ENCODE measurements at regions not wholly inside any gene's neighbourhood (a gene's known extent, or its start where the extent isn't known, plus 50 kb on each side); places are given as distances from the start of the nearest gene placed in this dataset.

GRCh38 chr6:80454661-80455365, 348.3 kb downstream of the BCKDHB start:
- Histone ChIP-seq H3K4me3 (no peak overlapping the region), H3K27ac (no peak overlapping the region)
- DNase-seq (ENCODE audit: low spot score) = no peak
- TF ChIP-seq CTCF (IDR thresholded peaks at IDR 0.05) = no peak

- no peak overlapping the region for H3K4me3 ChIP-seq
- DNase-seq (ENCODE audit: low spot score) = no peak
- no peak overlapping the region for H3K27ac ChIP-seq
- TF ChIP-seq CTCF (IDR thresholded peaks at IDR 0.05) = no peak
These were observed 347.7 kb downstream of the BCKDHB start for GRCh38 chr6:80454197-80454596.

GRCh38 chr6:80449726-80450125, 343.3 kb downstream of the BCKDHB start:
- no peak for DNase-seq (ENCODE audit: low spot score)
- no peak overlapping the region for H3K4me3 ChIP-seq
- no peak overlapping the region for H3K27ac ChIP-seq
- TF ChIP-seq CTCF (IDR thresholded peaks at IDR 0.05) = no peak

- no peak overlapping the region for H3K4me3 ChIP-seq
- TF ChIP-seq CTCF (IDR thresholded peaks at IDR 0.05) = no peak
- DNase-seq (ENCODE audit: low spot score) = no peak
- H3K27ac ChIP-seq = no peak overlapping the region
These were observed 340.1 kb downstream of the BCKDHB start for GRCh38 chr6:80446454-80447045.

- TF ChIP-seq CTCF (IDR thresholded peaks at IDR 0.05) = no peak
- Histone ChIP-seq H3K4me3 (no peak overlapping the region), H3K27ac (no peak overlapping the region)
- no peak for DNase-seq (ENCODE audit: low spot score)
These were observed 339.3 kb downstream of the BCKDHB start for GRCh38 chr6:80445751-80446150.

GRCh38 chr6:80442366-80442765, 335.9 kb downstream of the BCKDHB start:
- Histone ChIP-seq H3K27ac (no peak overlapping the region), H3K4me3 (no peak overlapping the region)
- no peak for TF ChIP-seq CTCF (IDR thresholded peaks at IDR 0.05)
- DNase-seq (ENCODE audit: low spot score) = no peak

- H3K27ac ChIP-seq = no peak overlapping the region
- DNase-seq (ENCODE audit: low spot score) = no peak
These were observed 334.7 kb downstream of the BCKDHB start for GRCh38 chr6:80441131-80441530.

More at GRCh38 chr6:80441131-80441530, 334.7 kb downstream of the BCKDHB start:
- no peak overlapping the region for H3K4me3 ChIP-seq
- TF ChIP-seq CTCF (IDR thresholded peaks at IDR 0.05) = no peak
